Inferior parietal cortex (tissue), 1 donor: ENCODE measurements at regions not wholly inside any gene's neighbourhood (a gene's known extent, or its start where the extent isn't known, plus 50 kb on each side); places are given as distances from the start of the nearest gene placed in this dataset.
A peak's percentile ranks its signal among the peaks of the same experiment; 100 is the strongest.

Source experiments
- DNase-seq: peaks from one replicate; pipeline ENCODE4 v3.0.0-alpha.2; 2016; ENCODE audit errors: extremely low spot score

GRCh38 chr6:19153270-19153980 is 683.7 kb upstream of the ID4 start:
- DNase-seq, result no peak

DNA sequence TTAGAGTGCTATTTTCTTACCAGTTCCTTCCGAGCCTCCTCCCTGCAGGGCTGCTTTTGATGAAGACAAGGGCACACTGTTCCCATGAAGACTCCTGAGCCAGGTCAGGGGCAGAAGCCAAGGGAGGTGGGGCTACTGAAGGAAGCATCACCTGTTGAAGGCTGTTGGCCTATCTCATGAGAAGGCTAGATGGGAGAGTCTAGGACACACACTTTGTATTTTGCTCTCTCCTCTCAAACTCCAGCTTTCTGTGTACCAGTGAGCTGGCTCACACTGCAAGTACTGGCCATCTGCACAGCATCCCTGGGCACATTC is 683.2 kb upstream of the ID4 start:
- no peak for DNase-seq

GRCh38 chr6:19156443-19156842 is 680.7 kb upstream of the ID4 start:
- DNase-seq, result no peak

DNA sequence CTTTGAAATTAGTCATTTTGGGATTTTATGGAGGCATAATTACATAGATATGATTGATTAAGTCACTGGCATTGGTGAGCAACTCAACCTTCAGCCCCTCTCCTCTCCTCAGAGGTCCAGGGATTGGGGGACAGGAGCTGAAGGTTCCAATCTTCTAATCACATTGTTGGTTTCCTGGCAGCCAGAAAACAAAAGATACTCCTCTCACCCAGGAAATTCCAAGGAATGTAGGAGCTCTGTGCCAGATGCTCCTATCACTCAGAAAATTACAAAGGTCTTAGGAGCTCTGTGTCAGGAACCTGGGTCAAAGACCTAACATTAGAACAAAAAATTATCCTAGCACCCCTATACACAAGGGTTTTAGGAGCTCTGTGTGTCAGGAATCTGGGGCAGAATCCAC is 679.7 kb upstream of the ID4 start:
- no peak for DNase-seq

DNA sequence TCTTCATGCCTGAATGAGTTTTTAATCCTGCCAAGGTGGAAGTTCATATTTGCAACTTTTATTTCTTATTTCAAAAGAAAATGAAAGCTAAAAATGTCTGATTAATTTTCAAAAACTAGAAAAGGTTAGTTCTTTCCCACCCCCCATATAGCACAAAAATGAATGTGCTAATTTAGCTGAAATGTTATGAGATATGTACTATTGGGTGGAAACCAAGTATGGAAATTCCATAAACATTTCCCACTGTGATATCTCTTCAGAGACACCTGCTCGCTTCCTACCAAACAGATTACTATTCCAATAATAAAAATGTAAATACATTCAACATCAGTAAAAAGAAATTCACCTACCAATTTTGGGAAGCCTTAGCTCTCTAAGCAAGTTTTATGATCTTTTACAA is 678.6 kb upstream of the ID4 start:
- DNase-seq, result no peak

DNA sequence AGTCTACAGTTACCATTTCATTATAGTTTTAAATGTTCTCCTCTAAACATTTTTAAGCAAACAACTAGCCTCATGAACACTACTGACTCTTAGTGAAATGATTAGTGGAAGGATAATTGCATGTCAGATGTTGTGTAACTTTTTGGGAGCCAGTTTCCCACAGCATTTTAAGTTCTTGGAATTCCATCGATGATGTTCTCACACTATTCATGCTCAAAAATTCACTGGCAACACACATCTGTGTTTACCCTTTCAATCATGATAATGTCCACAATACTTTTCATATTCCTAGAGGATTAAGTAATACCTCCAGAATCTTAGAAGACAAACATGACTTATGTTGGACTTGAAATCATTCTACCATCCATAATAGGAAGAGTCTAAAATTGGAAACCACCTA is 678.1 kb upstream of the ID4 start:
- no peak for DNase-seq

DNA sequence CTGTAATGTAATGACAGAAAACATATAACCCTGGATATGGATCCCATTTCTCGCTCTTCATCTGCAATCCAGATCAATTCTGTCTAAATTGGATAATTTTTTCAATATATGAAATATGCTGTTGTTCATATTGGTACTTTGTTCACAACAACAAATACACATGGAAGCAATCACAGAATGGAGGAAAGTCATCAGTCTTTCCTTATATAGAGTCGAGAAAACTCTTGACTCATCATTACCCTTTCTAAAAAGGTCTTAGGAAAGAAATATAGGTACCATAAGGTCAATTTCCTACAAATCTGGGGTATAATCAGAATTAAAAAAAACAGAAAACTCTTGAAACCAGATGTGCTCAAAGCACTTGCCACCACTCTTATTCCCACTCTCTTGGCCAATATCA is 677.6 kb upstream of the ID4 start:
- DNase-seq, result no peak

DNA sequence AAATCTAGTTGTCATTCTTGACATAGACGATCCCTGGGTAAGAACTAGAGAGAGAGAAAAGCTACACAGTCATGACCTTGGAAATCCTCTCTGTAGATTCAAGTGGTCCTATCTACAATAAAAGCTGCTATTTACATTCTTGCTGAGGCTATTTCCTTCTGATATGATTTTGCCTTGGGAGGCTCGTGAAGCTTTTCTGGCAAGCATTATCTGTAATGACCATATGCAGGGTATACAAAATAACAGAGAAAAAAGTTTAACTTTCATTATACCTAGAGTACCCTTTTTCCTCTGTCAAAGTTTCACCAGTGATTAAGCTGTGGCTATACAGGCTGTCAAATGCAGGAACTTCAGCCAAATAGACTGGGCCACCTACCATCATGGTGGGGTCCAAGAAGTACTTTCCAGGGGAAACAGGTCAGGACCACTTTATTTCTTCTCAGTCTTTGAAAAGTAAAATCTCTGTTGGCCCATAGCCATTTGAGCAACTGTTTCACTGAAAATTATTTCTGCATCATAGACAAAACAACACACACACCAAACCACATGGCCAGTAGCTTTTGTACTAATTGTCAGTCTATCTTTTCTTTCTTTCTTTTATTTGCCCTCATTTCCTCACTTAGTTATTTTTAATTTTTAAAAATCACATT is 677.0 kb upstream of the ID4 start:
- no peak for DNase-seq

GRCh38 chr6:19167251-19167650 is 669.9 kb upstream of the ID4 start:
- DNase-seq, result no peak

GRCh38 chr6:19169366-19169765 is 667.8 kb upstream of the ID4 start:
- no peak for DNase-seq

DNA sequence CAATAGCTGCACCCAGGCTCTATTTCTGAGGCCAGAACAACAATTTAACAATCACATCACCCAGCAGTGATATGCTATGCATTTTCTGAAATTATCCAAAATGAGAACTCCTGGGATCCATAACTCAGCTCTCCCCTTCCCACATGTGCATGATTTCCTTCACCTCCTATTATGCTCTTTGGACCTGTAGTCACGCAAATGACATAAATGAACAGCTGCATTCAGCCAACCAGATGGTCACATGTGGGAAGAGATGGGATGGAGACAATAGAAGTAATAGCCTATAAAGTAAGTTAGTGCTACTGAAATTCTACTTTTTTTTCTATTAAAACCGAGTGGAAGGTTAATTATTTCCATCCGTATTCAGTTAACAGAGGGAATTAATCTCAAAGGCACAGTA is 662.1 kb upstream of the ID4 start:
- DNase-seq, result no peak

GRCh38 chr6:19180348-19181072 is 656.7 kb upstream of the ID4 start:
- peak; percentile 12 for DNase-seq

DNA sequence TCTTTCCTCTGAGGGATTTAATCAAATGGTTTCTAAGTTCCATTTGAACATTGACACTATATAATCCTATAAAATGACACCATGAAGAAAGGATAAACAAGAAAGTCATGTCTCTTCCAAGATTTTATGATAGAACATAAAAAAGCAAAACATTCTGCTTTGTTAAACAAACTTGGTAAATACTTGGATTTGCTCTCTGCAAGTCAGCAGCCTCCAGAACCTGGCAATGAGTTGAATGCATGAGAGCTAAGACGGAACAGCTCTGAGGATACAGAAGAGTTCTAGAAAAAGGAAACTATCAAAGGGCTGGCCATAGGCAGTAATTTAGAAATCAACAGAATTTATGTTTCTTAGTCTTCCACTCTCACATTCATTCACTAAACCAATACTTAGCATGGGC is 656.0 kb upstream of the ID4 start:
- DNase-seq, result no peak

- DNase-seq, result no peak
Observed at GRCh38 chr6:19193624-19194023, 643.5 kb upstream of the ID4 start.

DNA sequence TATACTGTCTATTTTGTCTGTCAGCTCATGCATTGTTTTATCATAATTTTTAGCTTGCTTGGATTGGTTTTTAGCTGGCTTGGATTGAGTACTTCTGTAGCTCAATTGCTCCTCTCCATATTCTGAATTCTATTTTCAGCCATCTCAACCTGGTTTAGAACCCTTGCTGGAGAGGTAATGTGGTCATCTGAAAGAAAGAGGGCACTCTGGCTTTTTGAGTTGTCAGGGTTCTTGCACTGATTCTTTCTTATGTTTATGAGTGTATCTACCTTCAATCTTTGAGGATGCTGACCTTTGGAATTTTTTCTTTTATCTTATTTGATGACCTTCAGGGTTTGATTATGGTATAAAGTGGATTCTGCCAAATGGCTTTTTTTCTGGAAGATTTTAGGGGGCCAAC is 632.7 kb upstream of the ID4 start:
- DNase-seq, result no peak

GRCh38 chr6:19205076-19205475 is 632.1 kb upstream of the ID4 start:
- DNase-seq, result no peak

GRCh38 chr6:19209202-19209601 is 628.0 kb upstream of the ID4 start:
- no peak for DNase-seq

GRCh38 chr6:19210849-19211590 is 626.1 kb upstream of the ID4 start:
- DNase-seq, result no peak

DNA sequence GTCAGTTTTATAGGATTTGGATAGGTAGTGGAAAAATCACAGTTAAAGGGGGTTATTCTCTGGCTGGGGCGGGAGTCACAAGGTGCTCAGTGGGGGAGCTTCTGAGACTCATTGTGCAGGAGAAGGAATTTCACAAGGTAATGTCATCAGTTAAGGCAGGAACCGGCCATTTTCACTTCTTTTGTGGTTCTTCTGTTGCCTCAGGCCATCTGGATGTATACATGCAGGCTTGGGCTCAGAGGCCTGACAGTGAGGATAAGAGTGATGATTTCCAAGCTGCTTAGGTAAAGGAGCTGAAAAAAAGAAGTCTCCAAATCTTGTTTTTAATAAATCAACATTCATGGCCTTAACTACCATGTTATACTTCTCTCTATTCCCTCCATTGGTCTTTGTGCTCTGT is 622.9 kb upstream of the ID4 start:
- DNase-seq, result no peak

DNA sequence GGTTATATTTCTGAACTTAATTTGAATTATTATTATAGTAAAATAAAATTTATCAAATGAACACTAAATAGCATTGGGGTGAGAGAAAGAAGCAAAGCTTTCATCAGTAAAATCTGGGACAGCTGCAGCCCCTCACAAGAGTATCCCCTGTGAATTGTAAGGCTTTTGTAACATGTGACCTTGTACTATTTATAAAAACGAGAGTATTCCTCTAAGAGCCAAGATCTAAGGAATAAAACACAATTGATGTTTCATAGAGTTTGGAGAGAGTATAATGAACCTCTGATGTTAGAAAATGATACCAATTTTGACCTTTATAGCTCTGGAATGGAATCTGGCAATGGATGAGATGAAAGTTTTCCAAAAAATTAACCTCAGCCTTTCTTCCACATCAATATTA is 617.2 kb upstream of the ID4 start:
- no peak for DNase-seq

- DNase-seq, result peak; percentile 55
Observed at GRCh38 chr6:19231878-19232561, 605.1 kb upstream of the ID4 start.

GRCh38 chr6:19245656-19246055 is 591.5 kb upstream of the ID4 start:
- DNase-seq, result no peak
